Mammary epithelial cell (primary cell): ENCODE measurements at regions not wholly inside any gene's neighbourhood (a gene's known extent, or its start where the extent isn't known, plus 50 kb on each side); places are given as distances from the start of the nearest gene placed in this dataset.

Experiments used
- EZH2 ChIP-seq: IDR thresholded peaks from 2 replicates; pipeline ENCODE4 v1.6.1; 2012; ENCODE audit warnings: low read length, inconsistent platforms, borderline replicate concordance
- TF ChIP-seq, protein P1 (sequence below), 2 donors: IDR thresholded peaks in 1 of 2; conservative IDR thresholded peaks in 1 of 2; 2 replicates each; pipeline ENCODE4 v1.5.1; 2011 to 2012; ENCODE audit warnings: inconsistent platforms in 2 of 2, low read length in 2 of 2, mild to moderate bottlenecking in 2 of 2, control low read depth in 1 of 2, low read depth in 1 of 2; ENCODE audit not compliant: insufficient read depth in 1 of 2; ENCODE audit errors: extremely low read depth in 1 of 2

DNA sequence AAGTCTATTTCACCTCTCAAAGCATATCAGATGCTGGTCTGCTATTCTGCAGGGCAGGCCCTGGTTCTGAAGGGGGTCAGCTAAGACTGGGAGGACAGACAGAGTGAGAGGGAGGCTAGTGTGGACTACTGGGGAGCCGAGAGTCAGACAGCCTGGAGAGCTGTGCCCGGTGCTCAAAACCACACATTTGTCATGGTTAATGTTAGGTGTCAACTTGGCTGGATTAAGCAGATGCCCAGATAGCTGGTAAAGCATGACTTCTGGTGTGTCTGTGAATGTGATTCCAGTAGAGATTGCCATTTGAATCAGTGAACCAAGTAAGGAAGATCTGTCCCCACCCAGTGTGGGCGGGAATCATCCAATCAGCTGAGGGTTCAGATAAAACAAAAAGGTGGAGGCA lies 102.6 kb downstream of the SNX19 start:
- TF ChIP-seq, protein P1, sequence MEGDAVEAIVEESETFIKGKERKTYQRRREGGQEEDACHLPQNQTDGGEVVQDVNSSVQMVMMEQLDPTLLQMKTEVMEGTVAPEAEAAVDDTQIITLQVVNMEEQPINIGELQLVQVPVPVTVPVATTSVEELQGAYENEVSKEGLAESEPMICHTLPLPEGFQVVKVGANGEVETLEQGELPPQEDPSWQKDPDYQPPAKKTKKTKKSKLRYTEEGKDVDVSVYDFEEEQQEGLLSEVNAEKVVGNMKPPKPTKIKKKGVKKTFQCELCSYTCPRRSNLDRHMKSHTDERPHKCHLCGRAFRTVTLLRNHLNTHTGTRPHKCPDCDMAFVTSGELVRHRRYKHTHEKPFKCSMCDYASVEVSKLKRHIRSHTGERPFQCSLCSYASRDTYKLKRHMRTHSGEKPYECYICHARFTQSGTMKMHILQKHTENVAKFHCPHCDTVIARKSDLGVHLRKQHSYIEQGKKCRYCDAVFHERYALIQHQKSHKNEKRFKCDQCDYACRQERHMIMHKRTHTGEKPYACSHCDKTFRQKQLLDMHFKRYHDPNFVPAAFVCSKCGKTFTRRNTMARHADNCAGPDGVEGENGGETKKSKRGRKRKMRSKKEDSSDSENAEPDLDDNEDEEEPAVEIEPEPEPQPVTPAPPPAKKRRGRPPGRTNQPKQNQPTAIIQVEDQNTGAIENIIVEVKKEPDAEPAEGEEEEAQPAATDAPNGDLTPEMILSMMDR (conservative IDR thresholded peaks at IDR 0.05 in 1 of 2, IDR thresholded peaks at IDR 0.05 in 1 of 2; ENCODE audit: extremely low read depth in 1 of 2, insufficient read depth in 1 of 2, low read depth in 1 of 2, low read length in 2 of 2) = no peak
- TF ChIP-seq EZH2 = no peak
